ENCODE measurements at regions not wholly inside any gene's neighbourhood (a gene's known extent, or its start where the extent isn't known, plus 50 kb on each side); places are given as distances from the start of the nearest gene placed in this dataset.

- DNase-seq = no peak
These were observed 273.9 kb downstream of the ELAVL2 start for GRCh38 chr9:23551929-23552707.

- DNase-seq = no peak
These were observed 273.0 kb downstream of the ELAVL2 start for GRCh38 chr9:23552876-23553601.

- no peak for DNase-seq
These were observed 271.4 kb downstream of the ELAVL2 start for GRCh38 chr9:23554686-23555085.

- DNase-seq = no peak
These were observed 270.2 kb downstream of the ELAVL2 start for GRCh38 chr9:23555851-23556250.

GRCh38 chr9:23556459-23556858 lies 269.6 kb downstream of the ELAVL2 start:
- DNase-seq = no peak

- no peak for DNase-seq
These were observed 268.4 kb downstream of the ELAVL2 start for GRCh38 chr9:23557689-23558088.

DNA sequence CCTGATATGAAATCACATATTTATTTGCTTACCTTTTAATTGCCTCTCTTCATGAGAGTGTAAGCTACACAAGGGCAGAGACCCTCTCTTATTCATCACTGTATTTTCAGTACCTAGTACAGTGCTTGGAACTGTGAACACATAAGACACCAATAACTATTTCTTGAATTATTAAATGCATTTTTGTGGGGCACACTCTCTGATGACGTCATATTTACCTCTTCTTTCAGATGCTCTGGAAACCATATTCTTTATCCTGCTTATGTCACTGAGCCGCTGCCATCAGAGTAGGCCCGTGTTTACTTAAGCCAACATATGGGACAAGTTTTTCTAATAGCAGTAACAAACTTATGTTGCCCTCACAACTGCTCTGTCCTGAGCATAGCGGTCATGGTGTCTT lies 266.5 kb downstream of the ELAVL2 start:
- no peak for DNase-seq

- no peak for DNase-seq
These were observed 262.5 kb downstream of the ELAVL2 start for GRCh38 chr9:23563517-23563916.

DNA sequence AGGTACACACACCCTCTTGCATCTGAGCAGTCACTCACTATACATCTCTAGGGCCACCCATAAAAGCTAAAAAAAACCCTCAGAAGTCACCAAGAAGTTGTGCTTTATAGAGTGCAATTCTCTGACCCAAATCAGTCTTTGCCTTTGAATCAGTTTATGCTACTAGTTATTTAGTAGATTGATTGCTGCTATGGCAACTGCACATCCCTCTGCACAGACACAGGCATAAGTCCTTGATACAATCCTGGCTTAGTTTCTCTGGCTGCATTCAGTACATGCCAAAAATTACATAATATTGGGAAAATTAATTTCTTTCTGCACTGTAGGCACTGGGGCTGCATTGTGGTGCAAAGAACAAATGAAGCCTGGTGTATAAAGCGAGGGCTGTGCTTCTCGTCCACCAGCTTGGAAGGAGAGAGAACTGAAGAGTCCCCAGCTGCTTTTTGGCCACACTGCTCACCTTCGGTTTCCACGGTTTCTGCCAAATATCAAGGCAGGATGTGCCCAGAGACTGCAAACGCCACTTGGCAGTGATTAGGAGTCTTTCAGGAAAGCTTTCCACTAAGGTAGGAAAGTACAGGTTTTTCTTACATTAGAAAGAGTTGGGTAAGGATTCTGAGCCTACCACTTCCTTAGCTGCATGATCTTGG lies 258.4 kb downstream of the ELAVL2 start:
- DNase-seq = no peak

DNA sequence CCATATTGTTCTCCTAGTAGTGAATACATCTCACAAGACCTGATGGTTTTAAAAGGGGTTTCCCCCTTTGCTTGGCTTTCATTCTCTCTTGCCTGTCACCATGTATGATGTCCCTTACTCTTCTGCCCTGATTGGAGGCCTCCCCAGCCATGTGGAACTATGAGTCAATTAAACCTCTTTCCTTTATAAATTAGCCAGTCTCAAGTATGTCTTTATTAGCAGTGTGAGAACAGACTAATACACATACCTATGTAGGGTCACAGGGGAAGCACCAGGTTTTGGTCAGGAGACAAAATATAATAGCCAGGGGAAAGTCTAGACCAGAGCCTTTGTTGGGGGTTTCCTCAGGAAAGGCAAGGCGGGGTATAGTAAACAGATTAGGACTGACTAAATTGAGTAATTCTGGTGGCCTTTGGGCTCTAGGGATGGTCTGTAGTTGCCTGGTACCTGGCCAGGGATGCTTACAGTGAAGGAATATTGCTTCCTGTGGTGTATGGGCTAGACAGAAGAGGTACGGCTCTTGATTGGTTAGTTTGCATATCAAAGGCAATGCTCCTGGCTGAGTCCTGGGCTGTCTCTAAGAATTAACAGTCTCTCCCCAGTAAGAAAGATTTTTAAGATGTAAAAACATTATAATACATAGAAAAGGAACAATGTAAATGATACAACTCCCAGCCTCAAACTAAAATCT lies 254.5 kb downstream of the ELAVL2 start:
- no peak for DNase-seq

DNA sequence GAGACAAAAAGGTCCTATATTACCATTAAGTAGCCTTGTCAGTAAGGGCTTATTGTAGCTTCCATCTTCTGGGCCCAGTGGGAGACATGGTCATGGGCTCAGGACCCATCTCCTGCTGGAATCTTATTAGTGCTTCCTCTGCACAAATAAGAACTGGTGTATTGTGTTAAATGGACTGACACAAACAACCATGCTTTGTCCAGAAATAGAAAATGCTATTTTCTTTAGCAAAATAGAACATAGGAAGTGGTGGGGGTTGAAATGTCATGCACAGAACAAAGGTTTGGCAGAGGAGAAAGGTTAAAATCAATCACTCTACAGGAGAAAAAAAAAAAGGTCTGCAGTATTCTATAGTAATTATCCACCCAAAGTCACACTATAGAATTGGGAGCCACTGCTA lies 252.2 kb downstream of the ELAVL2 start:
- DNase-seq = no peak

DNA sequence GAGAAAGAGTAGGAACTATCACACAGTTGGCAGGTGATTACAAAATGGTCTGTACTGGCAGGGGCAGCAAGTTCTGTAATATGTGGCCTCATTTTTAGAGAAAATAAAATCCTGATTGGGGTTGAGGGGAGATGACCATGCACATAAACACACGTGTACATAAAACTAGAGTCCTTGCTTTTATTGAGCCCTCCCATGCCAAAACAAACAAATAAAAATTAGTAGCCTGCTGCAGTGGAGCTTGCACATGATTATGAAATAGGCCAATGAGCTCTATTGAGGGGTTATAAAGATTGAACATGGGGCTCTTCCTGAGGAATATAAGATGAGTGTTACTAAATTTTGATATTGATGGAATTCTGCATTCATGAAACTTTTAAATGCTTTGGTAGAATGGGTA lies 248.4 kb downstream of the ELAVL2 start:
- DNase-seq = no peak

- DNase-seq = no peak
These were observed 244.1 kb downstream of the ELAVL2 start for GRCh38 chr9:23581931-23582330.

DNA sequence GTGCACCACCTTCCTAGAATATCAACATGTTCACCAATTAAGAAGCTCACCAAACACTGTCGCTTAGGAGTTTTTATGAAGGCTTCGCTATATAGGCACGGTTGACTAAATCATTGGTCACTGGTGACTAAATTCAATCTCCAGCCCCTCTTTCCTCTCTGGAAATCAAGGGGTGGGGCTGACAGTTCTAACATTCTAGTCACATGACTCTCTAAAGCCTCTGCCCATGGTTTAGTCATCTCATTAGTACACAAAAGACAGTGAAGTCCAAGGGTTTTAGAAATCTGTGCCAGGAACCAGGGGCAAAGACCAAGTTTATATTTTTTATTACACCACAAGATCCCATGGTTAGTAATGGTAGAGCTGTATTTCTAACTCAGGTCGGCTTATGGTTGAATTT lies 243.2 kb downstream of the ELAVL2 start:
- no peak for DNase-seq

- no peak for DNase-seq
These were observed 239.1 kb downstream of the ELAVL2 start for GRCh38 chr9:23586906-23587305.

DNA sequence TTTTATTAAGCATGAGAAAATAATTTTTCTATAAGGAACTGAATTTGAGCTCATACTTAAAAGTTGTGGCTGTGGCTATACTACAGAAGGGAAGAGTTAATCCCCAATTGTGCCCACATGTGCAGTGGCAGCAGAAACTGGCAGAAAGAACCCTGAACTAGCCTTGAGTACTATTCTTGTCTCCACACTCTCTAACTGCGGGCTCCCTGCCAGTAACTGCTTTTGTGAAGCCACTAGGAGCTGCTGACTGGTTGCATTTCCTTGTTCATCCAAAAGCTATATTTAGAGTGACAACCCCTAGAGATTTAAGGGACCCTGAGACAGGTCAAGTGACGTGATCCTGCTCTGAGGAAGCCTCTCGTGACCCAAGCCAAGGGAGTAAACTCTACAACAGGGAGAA lies 238.6 kb downstream of the ELAVL2 start:
- no peak for DNase-seq

DNA sequence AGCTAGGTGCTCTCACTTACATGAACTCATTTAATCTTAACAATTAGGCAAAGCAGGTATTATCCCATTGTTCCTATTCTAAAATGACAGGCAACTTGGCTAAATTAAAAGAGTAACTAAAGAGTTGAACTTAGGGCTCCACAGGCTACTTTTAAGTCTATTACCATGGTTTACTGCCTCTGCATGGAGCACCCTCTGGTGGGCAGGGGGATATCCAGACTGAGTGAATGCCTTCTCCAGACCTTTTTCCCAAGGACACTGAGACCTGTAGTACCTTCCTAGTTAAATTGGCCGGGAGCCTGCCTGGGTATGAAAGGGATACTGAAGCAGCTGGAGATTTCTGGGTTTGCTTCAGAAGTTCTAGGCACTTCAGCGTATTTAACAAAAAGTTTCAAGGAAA lies 238.1 kb downstream of the ELAVL2 start:
- DNase-seq = no peak

- no peak for DNase-seq
These were observed 235.6 kb downstream of the ELAVL2 start for GRCh38 chr9:23590276-23591000.

- DNase-seq = no peak
These were observed 231.6 kb downstream of the ELAVL2 start for GRCh38 chr9:23594421-23594820.

DNA sequence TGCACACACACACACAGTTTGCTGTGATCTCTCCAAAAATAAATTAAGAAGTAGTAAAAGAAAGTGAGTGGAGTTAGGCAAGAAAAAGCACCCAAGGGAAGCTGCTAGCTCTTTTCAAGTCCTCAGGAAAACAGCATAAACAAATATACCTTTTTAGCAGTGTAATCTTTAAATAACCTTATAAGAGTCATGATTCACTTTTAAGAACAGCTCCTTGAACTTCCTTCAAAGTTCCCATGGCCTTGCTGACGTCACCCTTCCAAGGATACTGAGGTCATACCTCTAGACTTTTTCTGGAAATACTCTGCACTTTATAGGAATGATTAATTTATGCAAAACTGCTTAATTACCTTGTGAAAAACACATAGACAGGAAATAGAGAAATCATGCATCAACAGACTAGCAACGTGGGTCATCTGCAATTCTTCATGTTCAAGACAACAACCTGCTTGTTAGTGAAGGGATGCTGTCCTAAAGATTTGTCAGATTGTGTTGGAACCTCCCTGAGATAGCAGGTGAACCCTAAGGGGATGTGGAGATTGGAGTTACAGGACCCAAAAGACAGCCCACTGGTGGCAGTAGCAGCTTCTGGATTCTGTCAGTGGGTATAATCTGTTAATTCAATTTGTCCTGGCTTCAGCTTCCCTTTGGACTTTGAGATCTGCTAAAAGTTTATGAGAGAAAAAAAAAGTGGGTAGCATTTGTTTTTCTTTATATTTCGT lies 229.0 kb downstream of the ELAVL2 start:
- no peak for DNase-seq

DNA sequence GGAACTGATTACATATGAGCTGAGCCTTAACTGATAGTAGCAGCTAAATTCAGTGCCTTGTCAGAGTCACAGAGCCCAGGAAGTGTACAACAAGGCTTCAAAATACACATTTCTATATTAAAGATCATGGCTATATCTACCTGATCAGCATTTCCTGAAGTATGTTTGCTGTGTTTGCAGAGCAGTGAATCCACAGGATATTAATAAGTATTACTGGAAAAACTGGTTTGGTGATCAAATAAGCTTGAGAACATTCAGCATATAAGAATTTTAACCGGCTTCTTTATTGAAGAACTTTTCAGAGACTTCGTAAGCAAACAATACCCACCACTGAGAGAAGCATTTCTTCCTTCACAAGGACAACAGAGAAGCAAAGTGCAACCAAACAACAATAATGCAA lies 227.0 kb downstream of the ELAVL2 start:
- no peak for DNase-seq

DNA sequence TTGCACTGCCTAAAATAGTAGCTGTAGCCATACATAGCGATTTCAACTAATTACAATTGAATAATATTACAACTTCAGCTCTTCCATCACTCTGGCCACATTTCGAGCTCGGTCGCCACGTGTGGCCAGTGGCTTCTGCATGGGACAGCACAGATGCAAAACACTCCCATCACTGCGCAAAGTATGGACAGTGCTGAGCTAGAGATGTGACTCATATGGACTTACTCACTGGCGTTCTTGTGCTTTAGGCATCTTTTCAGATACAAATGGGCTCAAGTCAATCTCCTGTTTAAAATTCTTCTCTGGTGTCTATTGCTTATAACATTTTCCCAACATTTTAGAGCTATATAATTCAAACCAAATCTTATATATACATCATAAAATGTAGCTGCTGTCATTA lies 222.7 kb downstream of the ELAVL2 start:
- no peak for DNase-seq
